CD4-positive, alpha-beta T cell (primary cell): ENCODE measurements at regions not wholly inside any gene's neighbourhood (a gene's known extent, or its start where the extent isn't known, plus 50 kb on each side); places are given as distances from the start of the nearest gene placed in this dataset.

Experiments
- ATAC-seq: fragments of 200-7000 bp; cut with Tn5 transposase; one replicate; pipeline ENCODE4 v1.10.0; 2022; ENCODE audit warnings: mild to moderate bottlenecking; ENCODE audit not compliant: poor library complexity
- CTCF ChIA-PET: fragments of 350-600 bp; sonication (Branson Sonifier 250); formaldehyde crosslinking; loops from one replicate; lab custom pipeline; 2021; ENCODE audit warnings: antibody characterized with exemption, inconsistent platforms; lab: Charles Lee
- POLR2A ChIA-PET: fragments of 350-600 bp; sonication (Branson Sonifier 250); formaldehyde crosslinking; loops from one replicate; lab custom pipeline; 2021; ENCODE audit warnings: antibody characterized with exemption, inconsistent platforms; lab: Charles Lee
- DNase-seq, 14 experiments: peaks; one replicate each; pipeline ENCODE4 v3.0.0-alpha.2; 2013 to 2020; ENCODE audit warnings: mixed read lengths in 2 of 14
- H3K27ac ChIP-seq, 2 donors: one replicate each; pipeline versions ENCODE4 v1.5.1 to v1.7.0; 2013; ENCODE audit warnings: low read length in 2 of 2, low read depth in 1 of 2, mild to moderate bottlenecking in 1 of 2
- H3K27me3 ChIP-seq, 2 experiments: 1 replicate in 1 of 2; 2 replicates in 1 of 2; pipeline versions ENCODE4 v1.6.1 to v1.7.0; 2013; ENCODE audit warnings: low read length in 2 of 2, control low read depth in 1 of 2, mild to moderate bottlenecking in 1 of 2, moderate library complexity in 1 of 2; ENCODE audit not compliant: insufficient read depth in 2 of 2, control insufficient read depth in 1 of 2
- H3K36me3 ChIP-seq: one replicate; pipeline ENCODE4 v1.6.1; 2013; ENCODE audit warnings: low read length, control low read depth; ENCODE audit not compliant: insufficient read depth
- H3K4me1 ChIP-seq: one replicate; pipeline ENCODE4 v1.6.1; 2013; ENCODE audit warnings: low read length, control low read depth; ENCODE audit not compliant: insufficient read depth
- H3K4me3 ChIP-seq: one replicate; pipeline ENCODE4 v1.5.1; 2013; ENCODE audit warnings: mild to moderate bottlenecking, low read length, moderate library complexity
- H3K9me3 ChIP-seq, 2 experiments: 1 replicate in 1 of 2; 2 replicates in 1 of 2; pipeline versions ENCODE4 v1.6.1 to v1.7.0; 2013; ENCODE audit warnings: low read length in 2 of 2, mild to moderate bottlenecking in 2 of 2, control low read depth in 1 of 2, moderate library complexity in 1 of 2; ENCODE audit not compliant: control insufficient read depth in 1 of 2, insufficient read depth in 1 of 2
- H3K27ac Mint-ChIP-seq: one replicate; pipeline ENCODE4 v1.8.0; 2020; ENCODE audit warnings: mixed read lengths
- H3K27me3 Mint-ChIP-seq: one replicate; pipeline ENCODE4 v1.8.0; 2021; ENCODE audit warnings: mixed read lengths
- H3K36me3 Mint-ChIP-seq: one replicate; pipeline ENCODE4 v1.8.0; 2021; ENCODE audit warnings: low read depth, mixed read lengths
- H3K4me1 Mint-ChIP-seq: one replicate; pipeline ENCODE4 v1.8.0; 2021; ENCODE audit warnings: low read depth, mixed read lengths
- H3K4me3 Mint-ChIP-seq: one replicate; pipeline ENCODE4 v1.8.0; 2020; ENCODE audit warnings: mild to moderate bottlenecking, mixed read lengths
- H3K9me3 Mint-ChIP-seq: one replicate; pipeline ENCODE4 v1.8.0; 2020; ENCODE audit warnings: mixed read lengths
- intact Hi-C, 2 experiments: fragments of 100-400 bp; cut with DNase I in 1 of 2; cut with micrococcal nuclease in 1 of 2; formaldehyde crosslinking; loops; one replicate each; pipeline versions ENCODE4 v1.15.1 to v1.9.0; 2023 to 2025; cut with DNase I, micrococcal nuclease
- TF ChIP-seq, protein P1 (sequence below): fragments of 200-600 bp; IDR thresholded peaks from one replicate; pipeline ENCODE4 v1.8.0; 2022; ENCODE audit warnings: antibody characterized with exemption, mild to moderate bottlenecking

DNA sequence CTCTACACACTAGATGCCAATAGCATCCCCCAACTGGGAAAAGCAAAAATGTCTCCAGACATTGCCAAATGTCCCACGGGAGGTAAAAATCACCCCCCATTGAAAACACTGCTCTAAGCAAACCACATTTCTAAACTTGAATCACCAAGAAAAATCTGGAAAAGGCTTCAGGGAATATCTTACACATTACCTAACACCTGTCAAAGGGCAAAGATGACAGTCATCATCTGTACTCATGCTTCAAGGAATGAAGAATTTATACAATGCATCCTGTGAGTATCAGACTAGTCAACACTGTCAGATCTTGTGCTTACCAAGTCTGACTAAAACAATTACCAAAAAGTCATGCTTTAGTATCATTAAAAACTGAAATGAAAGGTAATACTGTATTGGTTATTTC lies 161.6 kb upstream of the SOX5 start:
- H3K27ac ChIP-seq, result no peak overlapping the region
- no peaks in the 10 kb centered on the region for H3K4me1 ChIP-seq
- no peak overlapping the region for H3K4me3 ChIP-seq
- H3K4me3 Mint-ChIP-seq, result no peak overlapping the region
- no peaks in the 10 kb centered on the region for H3K36me3 ChIP-seq
- no peak overlapping the region for H3K27ac Mint-ChIP-seq
- intact Hi-C loops, result no loop called here
- TF ChIP-seq, protein P1, sequence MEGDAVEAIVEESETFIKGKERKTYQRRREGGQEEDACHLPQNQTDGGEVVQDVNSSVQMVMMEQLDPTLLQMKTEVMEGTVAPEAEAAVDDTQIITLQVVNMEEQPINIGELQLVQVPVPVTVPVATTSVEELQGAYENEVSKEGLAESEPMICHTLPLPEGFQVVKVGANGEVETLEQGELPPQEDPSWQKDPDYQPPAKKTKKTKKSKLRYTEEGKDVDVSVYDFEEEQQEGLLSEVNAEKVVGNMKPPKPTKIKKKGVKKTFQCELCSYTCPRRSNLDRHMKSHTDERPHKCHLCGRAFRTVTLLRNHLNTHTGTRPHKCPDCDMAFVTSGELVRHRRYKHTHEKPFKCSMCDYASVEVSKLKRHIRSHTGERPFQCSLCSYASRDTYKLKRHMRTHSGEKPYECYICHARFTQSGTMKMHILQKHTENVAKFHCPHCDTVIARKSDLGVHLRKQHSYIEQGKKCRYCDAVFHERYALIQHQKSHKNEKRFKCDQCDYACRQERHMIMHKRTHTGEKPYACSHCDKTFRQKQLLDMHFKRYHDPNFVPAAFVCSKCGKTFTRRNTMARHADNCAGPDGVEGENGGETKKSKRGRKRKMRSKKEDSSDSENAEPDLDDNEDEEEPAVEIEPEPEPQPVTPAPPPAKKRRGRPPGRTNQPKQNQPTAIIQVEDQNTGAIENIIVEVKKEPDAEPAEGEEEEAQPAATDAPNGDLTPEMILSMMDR, result no peak
- ChIA-PET CTCF (no interaction called here), POLR2A (no interaction called here)
- H3K4me1 Mint-ChIP-seq, result no peaks in the 10 kb centered on the region
- DNase-seq (no peak), ATAC-seq (no peak)
- H3K9me3 Mint-ChIP-seq, result no peaks in the 10 kb centered on the region
- H3K27me3 Mint-ChIP-seq, result no peaks in the 10 kb centered on the region
- no peaks in the 10 kb centered on the region for H3K9me3 ChIP-seq
- H3K27me3 ChIP-seq, result no peaks in the 10 kb centered on the region
- no peaks in the 10 kb centered on the region for H3K36me3 Mint-ChIP-seq

DNA sequence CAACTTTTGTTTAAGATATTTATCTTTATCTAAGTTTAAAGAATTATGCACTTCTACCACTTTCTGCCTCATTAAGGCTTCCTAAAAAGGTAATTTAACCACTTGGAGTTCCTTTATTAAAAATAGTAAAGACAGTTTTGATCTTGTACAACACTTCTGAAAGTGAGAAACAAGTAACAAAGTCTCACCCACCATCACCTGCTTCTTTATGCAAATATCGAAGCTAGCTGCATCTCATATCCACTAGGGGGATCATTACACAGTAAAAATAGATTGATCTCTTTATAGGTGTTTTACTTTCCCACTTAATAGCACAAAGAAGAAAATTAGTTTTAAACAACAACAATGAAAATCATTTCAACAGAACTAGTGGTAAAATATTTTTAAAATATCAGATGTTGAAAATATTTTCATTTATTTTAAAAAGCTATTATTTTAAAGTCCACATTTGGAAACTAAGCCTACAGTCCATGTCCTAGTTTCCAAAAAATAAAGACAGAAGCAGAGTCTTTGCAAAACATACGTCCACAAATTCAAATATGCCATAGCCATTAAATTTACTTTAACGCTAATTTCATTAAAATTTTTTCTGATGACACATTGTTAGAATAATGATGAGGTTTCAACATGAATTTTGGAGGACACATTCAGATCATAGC lies 160.0 kb upstream of the SOX5 start:
- intact Hi-C loops, result no loop called here
- Histone ChIP-seq H3K27me3 (no peaks in the 10 kb centered on the region), H3K9me3 (no peaks in the 10 kb centered on the region), H3K36me3 (no peaks in the 10 kb centered on the region), H3K4me1 (no peaks in the 10 kb centered on the region), H3K4me3 (no peak overlapping the region), H3K27ac (no peak overlapping the region)
- ChIA-PET POLR2A (no interaction called here), CTCF (no interaction called here)
- H3K4me3 Mint-ChIP-seq, result no peak overlapping the region
- ATAC-seq (no peak), DNase-seq (no peak)
- no peaks in the 10 kb centered on the region for H3K27me3 Mint-ChIP-seq
- H3K4me1 Mint-ChIP-seq, result no peaks in the 10 kb centered on the region
- no peak overlapping the region for H3K27ac Mint-ChIP-seq
- no peaks in the 10 kb centered on the region for H3K36me3 Mint-ChIP-seq
- H3K9me3 Mint-ChIP-seq, result no peaks in the 10 kb centered on the region
- TF ChIP-seq, protein P1, result no peak

DNA sequence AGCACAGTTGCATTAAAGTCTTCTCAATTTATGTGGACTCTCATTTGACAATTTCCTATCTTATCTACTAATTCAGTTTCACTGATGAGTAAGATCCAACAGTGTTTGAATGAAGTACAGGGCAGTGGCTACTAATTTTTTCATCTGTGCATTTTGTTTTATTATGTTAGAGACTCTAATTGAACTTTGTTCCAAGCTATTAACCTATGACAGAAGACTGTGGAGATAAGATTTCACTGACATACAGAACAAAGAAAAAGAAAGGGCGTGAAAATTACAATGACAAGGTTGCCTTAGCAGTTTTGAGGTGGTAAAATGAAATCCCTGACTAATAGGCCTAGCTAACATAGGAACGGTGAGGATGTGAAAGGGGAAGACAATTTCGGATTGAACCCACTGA lies 153.2 kb upstream of the SOX5 start:
- DNase-seq, result no peak
- Mint-ChIP-seq H3K9me3 (peaks cover 4% of the 10 kb centered on the region), H3K4me3 (no peak overlapping the region), H3K4me1 (no peaks in the 10 kb centered on the region), H3K36me3 (no peaks in the 10 kb centered on the region), H3K27me3 (no peaks in the 10 kb centered on the region), H3K27ac (no peak overlapping the region)
- no peaks in the 10 kb centered on the region for H3K9me3 ChIP-seq
- H3K27ac ChIP-seq, result no peak overlapping the region
- H3K27me3 ChIP-seq, result no peaks in the 10 kb centered on the region
- ChIA-PET POLR2A (no interaction called here), CTCF (no interaction called here)
- TF ChIP-seq, protein P1, result no peak
- no peak overlapping the region for H3K4me3 ChIP-seq
- ATAC-seq, result no peak
- intact Hi-C loops, result no loop called here
- no peaks in the 10 kb centered on the region for H3K4me1 ChIP-seq
- no peaks in the 10 kb centered on the region for H3K36me3 ChIP-seq
